ENCODE measurements at regions not wholly inside any gene's neighbourhood (a gene's known extent, or its start where the extent isn't known, plus 50 kb on each side); places are given as distances from the start of the nearest gene placed in this dataset.

GRCh38 chr2:66704786-66705185, 269.9 kb downstream of the MEIS1 start:
- TF ChIP-seq CTCF (IDR thresholded peaks at IDR 0.05) (no peak), EZH2 (IDR thresholded peaks at IDR 0.05; ENCODE audit: borderline replicate concordance, insufficient read depth, low read depth, low read length, poor library complexity, severe bottlenecking) (no peak)
